DND-41 (cell line): ENCODE measurements at regions not wholly inside any gene's neighbourhood (a gene's known extent, or its start where the extent isn't known, plus 50 kb on each side); places are given as distances from the start of the nearest gene placed in this dataset.

Source experiments
- ATAC-seq: fragments of 200-7000 bp; cut with Tn5 transposase; 3 replicates; pipeline ENCODE4 v1.9.1; 2021; ENCODE audit warnings: low read depth; ENCODE audit not compliant: insufficient read depth
- DNase-seq: peaks from one replicate; pipeline ENCODE4 v3.0.0-alpha.2; 2020
- H2AFZ ChIP-seq: 2 replicates; pipeline ENCODE4 v1.6.0; 2012; ENCODE audit warnings: low read depth, low read length
- H3K27ac ChIP-seq: 2 replicates; pipeline ENCODE4 v1.5.1; 2012; ENCODE audit warnings: low read length, inconsistent platforms
- H3K27me3 ChIP-seq: fragments of 200-600 bp; sonication (generic); 2 replicates; pipeline ENCODE4 v1.6.0; 2012; ENCODE audit warnings: low read length, mild to moderate bottlenecking, inconsistent platforms; ENCODE audit not compliant: insufficient read depth, poor library complexity
- H3K36me3 ChIP-seq: 2 replicates; pipeline ENCODE4 v1.5.1; 2012; ENCODE audit warnings: low read length, inconsistent platforms; ENCODE audit not compliant: insufficient read depth
- H3K4me1 ChIP-seq: 2 replicates; pipeline ENCODE4 v1.5.1; 2012; ENCODE audit warnings: mild to moderate bottlenecking, low read length; ENCODE audit not compliant: insufficient read depth
- H3K4me2 ChIP-seq: 2 replicates; pipeline ENCODE4 v1.6.0; 2012; ENCODE audit warnings: mild to moderate bottlenecking, moderate library complexity, low read length, inconsistent platforms; ENCODE audit not compliant: insufficient read depth
- H3K4me3 ChIP-seq, 2 experiments: fragments of 200-600 bp in 1 of 2; shearing (Covaris generic) in 1 of 2; 2 replicates each; pipeline ENCODE4 v1.5.1; 2012 to 2016; ENCODE audit warnings: inconsistent platforms in 2 of 2, low read length in 2 of 2, mild to moderate bottlenecking in 2 of 2, low read depth in 1 of 2, moderate library complexity in 1 of 2
- H3K79me2 ChIP-seq: 2 replicates; pipeline ENCODE4 v1.6.0; 2012; ENCODE audit warnings: low read length, inconsistent platforms; ENCODE audit not compliant: insufficient read depth
- H3K9ac ChIP-seq: 2 replicates; pipeline ENCODE4 v1.6.0; 2012; ENCODE audit warnings: low read depth, mild to moderate bottlenecking, inconsistent platforms, low read length, moderate library complexity
- H3K9me3 ChIP-seq: 2 replicates; pipeline ENCODE4 v1.5.1; 2012; ENCODE audit warnings: low read length, moderate library complexity, mild to moderate bottlenecking, inconsistent platforms; ENCODE audit not compliant: insufficient read depth, severe bottlenecking
- H4K20me1 ChIP-seq: 2 replicates; pipeline ENCODE4 v1.6.0; 2012; ENCODE audit warnings: low read length; ENCODE audit not compliant: insufficient read depth
- CTCF ChIP-seq: IDR thresholded peaks from 2 replicates; pipeline ENCODE4 v1.5.1; 2012; ENCODE audit warnings: borderline replicate concordance, low read length, moderate library complexity, mild to moderate bottlenecking; ENCODE audit not compliant: poor library complexity, severe bottlenecking; ENCODE audit errors: extremely low read depth
- EZH2 ChIP-seq: IDR thresholded peaks from 3 replicates; pipeline ENCODE4 v1.6.1; 2012; ENCODE audit warnings: borderline replicate concordance, low read depth, mild to moderate bottlenecking, moderate library complexity, low read length, inconsistent platforms; ENCODE audit not compliant: severe bottlenecking

GRCh38 chr18:11276678-11277077 lies 127.3 kb upstream of the PIEZO2 start:
- no peak overlapping the region for H3K4me2 ChIP-seq

GRCh38 chr18:11274144-11274794 lies 124.9 kb upstream of the PIEZO2 start:
- Histone ChIP-seq H3K4me2 (no peak overlapping the region), H2AFZ (no peak overlapping the region), H3K4me3 (no peak overlapping the region), H3K4me1 (no peaks in the 10 kb centered on the region), H4K20me1 (no peaks in the 10 kb centered on the region), H3K9ac (no peak overlapping the region), H3K79me2 (no peaks in the 10 kb centered on the region), H3K36me3 (no peaks in the 10 kb centered on the region), H3K9me3 (no peaks in the 10 kb centered on the region), H3K27ac (no peak overlapping the region), H3K27me3 (no peaks in the 10 kb centered on the region)
- no peak for TF ChIP-seq EZH2
- no peak for DNase-seq
- ATAC-seq: no peak

More at GRCh38 chr18:11276678-11277077, 127.3 kb upstream of the PIEZO2 start:
- no peak for TF ChIP-seq CTCF
- no peak for TF ChIP-seq EZH2
- ATAC-seq (no peak), DNase-seq (no peak)
- Histone ChIP-seq H3K27ac (no peak overlapping the region), H3K4me1 (no peaks in the 10 kb centered on the region), H3K9ac (no peak overlapping the region), H3K9me3 (peaks cover 3% of the 10 kb centered on the region), H3K36me3 (no peaks in the 10 kb centered on the region), H2AFZ (no peak overlapping the region), H3K27me3 (no peaks in the 10 kb centered on the region), H4K20me1 (no peaks in the 10 kb centered on the region), H3K79me2 (no peaks in the 10 kb centered on the region), H3K4me3 (no peak overlapping the region)

GRCh38 chr18:11272516-11272915 lies 123.1 kb upstream of the PIEZO2 start:
- Histone ChIP-seq H3K27ac (no peak overlapping the region), H3K79me2 (no peaks in the 10 kb centered on the region), H3K4me2 (no peak overlapping the region), H3K36me3 (no peaks in the 10 kb centered on the region), H3K9ac (no peak overlapping the region), H3K4me3 (no peak overlapping the region), H3K9me3 (no peaks in the 10 kb centered on the region), H4K20me1 (no peaks in the 10 kb centered on the region), H3K27me3 (peaks cover 2% of the 10 kb centered on the region), H2AFZ (no peak overlapping the region; the same call in 1 of the 2 replicates), H3K4me1 (no peaks in the 10 kb centered on the region)
- ATAC-seq (no peak), DNase-seq (no peak)
- TF ChIP-seq CTCF (no peak), EZH2 (no peak)

GRCh38 chr18:11271954-11272353 lies 122.6 kb upstream of the PIEZO2 start:
- no peak overlapping the region for H2AFZ ChIP-seq
- no peaks in the 10 kb centered on the region for H3K4me1 ChIP-seq
- H3K36me3 ChIP-seq: no peaks in the 10 kb centered on the region
- no peak overlapping the region for H3K27ac ChIP-seq
- TF ChIP-seq CTCF (no peak), EZH2 (no peak)
- no peaks in the 10 kb centered on the region for H4K20me1 ChIP-seq
- ATAC-seq (no peak), DNase-seq (no peak)
- no peak overlapping the region for H3K4me2 ChIP-seq
- no peaks in the 10 kb centered on the region for H3K9me3 ChIP-seq
- H3K79me2 ChIP-seq: no peaks in the 10 kb centered on the region
- peaks cover 7% of the 10 kb centered on the region for H3K27me3 ChIP-seq
- no peak overlapping the region for H3K4me3 ChIP-seq
- no peak overlapping the region for H3K9ac ChIP-seq
